CD4-positive, alpha-beta T cell treated with Interleukin-2 at 100 ng/mL for 4 hours (primary cell): ENCODE measurements at regions not wholly inside any gene's neighbourhood (a gene's known extent, or its start where the extent isn't known, plus 50 kb on each side); places are given as distances from the start of the nearest gene placed in this dataset.
"Not testable (repeated sequence)": the region's sequence is repeated elsewhere in the genome, so short reads cannot be mapped to it uniquely, and the experiment has no call there.

Source experiments
- DNase-seq: peaks from one replicate; pipeline ENCODE4 v3.0.0-alpha.2; 2020; ENCODE audit warnings: low spot score

DNA sequence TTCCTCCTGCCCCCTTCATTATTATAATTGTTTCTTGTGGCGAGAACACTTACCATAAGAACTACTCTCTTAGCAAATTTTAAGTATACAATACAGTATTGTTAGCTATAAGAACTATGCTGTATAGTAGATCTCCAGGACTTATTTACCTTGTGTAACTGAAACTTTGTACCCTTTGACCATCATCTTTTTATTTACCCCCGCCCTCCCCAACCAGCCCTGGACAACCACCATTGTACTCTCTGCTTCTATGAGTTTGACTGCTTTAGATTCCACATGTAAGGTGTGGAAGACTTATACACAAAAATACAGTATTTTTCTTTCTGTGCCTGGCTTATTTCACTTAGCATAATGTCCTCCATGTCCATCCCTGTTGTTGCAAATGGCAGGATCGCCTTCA, 161.1 kb downstream of the PHF8 start:
- no peak for DNase-seq

DNA sequence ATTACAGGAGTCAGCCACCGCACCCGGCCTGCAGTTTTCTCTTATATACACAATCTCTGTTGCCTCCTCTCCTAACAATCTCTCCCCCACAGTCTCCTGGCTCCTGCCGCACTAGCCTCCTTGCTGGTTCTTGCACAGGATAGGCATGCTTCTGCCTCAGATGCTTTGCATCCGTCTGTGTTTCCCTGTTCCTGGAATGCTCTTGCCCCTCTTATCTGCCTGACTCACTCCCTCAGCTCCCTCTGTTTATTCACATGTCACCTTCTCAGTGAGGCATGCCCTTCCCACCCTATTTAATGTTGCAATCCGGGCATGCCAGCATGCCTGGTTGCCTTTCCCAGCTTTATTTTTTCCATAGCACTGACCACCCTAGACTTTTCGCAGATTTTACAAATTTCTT, 161.9 kb downstream of the PHF8 start:
- DNase-seq, result no peak

DNA sequence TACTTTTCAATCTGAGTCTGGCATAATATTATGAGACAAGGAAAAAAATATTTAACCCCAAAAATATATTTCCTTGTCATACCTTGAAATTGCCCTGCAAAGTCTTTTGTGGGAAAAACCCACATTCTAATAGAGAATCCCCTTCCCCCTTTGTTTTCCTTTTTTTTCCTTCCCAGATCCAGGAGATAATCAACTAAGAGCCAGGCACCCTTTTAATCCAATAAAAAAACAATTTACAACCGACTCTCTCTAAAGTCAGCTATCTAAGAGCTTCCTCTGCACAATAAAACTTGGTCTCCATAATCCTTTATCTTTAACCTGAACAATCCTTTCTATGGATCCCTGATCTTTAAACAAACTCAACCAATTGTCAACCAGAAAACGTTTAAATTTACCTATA, 163.5 kb downstream of the PHF8 start:
- DNase-seq, result not testable (repeated sequence)

DNA sequence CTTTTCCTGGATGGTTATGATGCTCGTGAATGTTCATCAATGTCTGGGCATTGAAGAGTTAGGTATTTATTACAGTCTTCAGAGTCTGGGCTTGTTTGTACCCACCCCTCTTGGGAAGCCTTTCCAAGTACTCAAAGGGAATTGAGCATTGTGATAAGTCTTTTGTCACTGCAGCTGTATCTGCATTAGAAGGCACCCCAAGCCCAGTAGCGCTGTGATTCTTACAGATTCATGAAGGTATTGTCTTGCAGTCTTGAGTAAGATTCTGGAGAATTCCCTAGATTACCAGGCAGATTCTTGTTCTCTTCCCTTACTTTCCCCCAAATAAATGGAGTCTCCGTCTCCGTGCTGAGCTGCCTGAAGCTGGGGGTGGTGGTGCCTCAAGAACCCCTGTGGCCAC, 173.4 kb upstream of the HUWE1 start:
- no peak for DNase-seq

DNA sequence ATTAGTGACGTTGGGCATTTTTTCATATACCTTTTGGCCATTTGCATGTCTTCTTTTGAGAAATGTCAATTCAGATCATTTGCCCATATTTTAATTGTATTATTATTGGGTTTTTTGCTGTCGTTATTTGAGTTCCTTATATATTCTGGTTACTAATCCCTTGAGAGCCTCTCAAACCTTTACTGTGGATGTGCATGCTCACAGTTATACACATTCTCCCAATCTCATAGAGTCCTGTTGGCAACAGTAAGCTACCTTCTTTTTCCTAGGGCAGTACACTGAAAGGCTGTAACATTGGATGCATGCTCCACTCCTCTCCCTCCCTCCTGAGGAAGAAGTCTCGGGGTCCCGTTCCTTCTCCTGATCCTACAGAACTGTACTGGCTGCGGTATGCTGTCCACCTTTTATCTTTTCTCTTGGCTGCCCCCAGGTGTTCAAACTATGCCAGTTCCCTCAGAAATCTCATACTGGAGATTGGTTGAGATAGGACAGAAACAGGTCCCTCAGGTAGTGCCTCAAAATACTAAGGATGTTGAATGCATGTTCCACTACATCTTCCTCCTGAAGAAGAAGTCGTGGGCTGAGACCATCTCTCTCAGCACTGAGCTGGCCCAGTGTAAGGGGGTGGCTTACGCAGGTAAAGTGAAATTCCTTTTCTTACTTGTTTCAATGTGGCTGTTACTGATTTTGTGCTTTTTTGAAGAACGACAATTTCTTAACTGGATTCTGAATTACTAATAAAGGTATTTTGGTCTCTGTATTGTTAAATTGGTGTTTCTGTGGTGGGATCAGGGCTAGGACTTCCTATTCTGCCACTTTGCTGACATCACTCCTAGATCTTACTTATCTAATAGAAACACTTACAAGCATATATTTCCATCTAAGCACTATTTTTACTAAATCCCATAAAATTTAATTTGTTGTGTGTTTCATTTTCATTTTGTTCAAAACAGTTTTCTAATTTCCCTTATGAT, 145.4 kb upstream of the HUWE1 start:
- DNase-seq, result peak; percentile 60

DNA sequence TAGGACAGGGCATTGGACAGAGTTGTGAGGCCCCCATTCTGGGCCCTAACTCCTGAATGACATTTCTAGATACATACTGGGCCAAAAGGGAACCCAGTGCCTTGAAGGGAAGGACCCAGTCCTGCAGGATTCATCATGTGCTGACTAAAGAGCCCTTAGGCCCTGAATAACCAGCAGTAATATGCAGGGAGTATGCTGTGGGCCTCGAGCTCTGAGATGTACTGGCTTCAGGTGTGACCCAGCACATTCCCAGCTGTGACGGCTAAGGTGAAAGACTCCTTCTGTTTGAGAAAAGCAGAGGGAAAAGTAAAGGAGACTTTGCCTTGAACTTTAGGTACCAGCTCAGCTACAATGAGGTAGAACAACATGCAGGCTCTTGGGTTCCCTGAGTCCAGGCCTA, 138.2 kb upstream of the HUWE1 start:
- no peak for DNase-seq

DNA sequence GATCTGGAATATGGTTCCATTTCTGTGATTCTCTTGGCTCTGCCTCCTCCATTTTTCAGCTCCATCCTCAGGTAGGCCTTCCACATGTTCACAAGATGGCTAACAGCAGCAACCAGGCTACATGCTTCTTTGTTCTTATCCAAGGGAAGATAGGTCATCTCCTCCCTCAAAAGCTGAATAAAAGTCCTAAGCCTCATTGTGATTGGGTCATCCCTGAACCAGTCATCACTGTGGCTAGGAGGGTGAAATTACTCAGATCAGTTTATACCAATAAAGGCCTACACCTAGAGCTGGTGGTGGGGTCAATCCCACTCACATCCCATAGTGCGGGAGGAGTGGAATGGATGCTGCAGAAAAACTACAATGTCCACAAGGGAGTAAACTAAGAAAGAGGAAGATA, 131.6 kb upstream of the HUWE1 start:
- DNase-seq, result not testable (repeated sequence)

DNA sequence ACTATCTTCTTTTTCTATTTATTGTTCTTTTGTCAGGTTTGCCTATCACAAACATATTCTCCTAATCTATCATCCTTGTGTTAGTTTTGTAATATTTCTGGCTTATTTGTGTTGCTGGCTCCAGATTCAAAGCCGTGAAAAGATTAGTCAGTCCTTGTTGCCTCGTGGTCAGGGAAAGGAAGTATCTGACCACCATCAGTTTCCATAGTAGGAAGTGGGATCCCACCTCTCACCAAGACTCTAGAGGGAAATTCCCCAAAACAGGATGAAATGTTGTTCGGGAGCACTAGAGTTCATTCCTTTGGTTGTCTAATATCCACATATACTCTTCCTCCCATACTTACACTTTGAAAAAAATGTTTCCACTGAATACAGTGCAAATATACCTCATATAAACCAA, 131.0 kb upstream of the HUWE1 start:
- DNase-seq, result no peak

DNA sequence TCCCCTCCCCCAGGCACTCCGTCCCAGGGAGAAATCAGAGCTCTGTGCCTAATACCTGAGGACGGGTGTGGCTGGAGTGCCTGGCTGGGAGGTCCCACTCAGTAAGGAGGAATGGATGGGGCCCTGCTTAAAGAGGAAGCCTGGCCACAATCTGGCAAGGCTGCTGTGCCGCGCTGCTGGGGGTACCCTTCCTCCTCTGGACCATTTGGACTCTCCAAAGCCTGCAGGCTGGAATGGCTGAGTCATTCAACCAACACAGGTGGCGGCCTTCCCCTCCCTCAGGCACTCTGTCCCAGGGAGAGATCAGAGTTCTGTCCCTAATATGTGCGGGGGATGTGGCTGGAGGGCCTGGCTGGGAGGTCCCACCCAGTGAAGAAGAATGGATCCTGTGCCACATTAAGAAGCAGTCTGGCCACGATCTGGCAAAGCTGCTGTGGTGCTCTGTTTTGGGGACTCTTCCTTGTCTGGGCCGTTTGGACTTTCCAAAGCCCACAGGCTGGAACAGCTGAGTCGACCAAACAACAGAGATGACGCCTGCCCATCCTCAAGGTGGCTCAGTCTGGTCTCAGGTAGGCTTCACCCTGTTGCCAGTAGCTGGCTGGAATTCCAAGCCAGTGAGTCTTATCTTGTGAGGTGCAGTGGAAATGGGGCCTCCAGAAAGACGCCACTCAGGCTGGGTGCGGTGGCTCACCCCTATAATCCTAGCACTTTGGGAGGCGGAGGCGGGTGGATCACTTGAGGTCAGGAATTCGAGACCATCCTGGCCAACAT, 127.3 kb upstream of the HUWE1 start:
- no peak for DNase-seq

DNA sequence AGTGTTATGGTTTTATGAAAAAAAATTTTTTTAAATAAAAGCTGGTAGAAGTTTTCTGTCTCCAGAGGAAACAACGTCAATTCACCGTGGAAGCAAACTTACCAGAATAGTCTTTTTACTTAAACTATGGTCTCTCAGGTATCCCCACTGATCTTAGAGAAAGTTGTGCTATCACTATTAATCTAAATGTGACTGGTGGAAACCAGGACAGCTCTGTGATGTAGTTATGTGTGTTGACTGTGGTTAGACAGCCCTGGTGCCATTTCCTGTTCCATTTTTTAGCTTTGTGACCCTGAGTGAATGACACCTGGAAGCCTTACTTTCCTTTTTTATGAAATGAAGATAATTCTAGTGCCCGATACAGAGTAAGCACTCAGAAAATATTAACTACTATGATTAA, 111.8 kb upstream of the HUWE1 start:
- no peak for DNase-seq

DNA sequence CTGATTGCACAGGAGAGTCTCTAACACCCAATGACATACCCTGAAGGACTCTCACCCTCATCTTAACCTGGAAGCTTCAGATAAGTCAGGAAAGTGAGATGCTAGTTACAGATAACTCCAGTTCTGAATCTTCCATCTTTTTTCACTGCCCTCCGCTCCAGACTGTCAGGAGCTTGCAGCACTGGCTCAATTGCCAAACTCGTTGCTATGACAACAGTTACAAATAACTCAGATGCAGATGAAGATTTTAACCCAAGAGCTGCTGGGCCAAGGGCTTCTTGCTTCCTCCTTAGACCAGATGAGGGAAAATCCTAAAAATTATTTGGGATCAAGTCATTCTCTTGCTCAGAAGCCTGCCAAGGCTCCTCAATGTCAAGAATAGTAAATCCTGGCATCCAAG, 109.1 kb upstream of the HUWE1 start:
- no peak for DNase-seq

DNA sequence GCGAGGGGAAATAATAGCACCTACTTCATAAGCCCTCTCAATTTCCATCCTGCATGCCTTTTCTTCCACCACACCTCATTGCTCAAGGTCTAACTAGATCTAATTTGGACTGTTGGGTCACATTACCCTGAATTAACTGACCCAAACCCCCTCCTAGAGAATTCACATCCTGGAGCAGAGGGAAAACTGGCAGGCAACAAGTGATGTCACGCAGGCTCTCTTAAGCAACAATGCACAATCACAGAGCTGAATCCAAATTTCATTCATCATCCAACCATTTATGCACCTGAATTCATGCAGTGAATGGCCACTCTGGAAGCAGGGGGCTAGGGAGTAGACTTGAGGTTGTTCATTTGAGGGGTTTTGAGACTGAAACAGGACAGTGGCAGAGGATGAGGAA, 107.7 kb upstream of the HUWE1 start:
- DNase-seq, result no peak

DNA sequence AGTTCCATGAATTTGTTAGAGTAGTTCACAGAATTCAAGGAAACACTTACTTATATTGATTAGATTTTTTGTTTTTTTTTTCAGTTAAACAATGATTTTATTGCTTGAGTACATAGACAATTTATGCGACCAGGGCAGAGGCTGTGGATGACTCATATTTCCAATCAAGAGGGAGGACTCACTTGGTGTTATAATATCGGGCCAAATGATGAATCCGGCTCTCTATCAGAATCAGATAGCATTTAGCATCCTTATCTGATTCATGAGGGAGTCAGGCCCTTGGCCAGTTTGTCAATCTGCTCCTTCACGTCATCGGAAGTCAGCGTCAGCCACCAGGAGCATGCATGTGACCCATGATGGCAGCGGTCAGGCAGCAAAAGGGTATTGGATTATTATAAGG, 82.3 kb upstream of the HUWE1 start:
- no peak for DNase-seq

DNA sequence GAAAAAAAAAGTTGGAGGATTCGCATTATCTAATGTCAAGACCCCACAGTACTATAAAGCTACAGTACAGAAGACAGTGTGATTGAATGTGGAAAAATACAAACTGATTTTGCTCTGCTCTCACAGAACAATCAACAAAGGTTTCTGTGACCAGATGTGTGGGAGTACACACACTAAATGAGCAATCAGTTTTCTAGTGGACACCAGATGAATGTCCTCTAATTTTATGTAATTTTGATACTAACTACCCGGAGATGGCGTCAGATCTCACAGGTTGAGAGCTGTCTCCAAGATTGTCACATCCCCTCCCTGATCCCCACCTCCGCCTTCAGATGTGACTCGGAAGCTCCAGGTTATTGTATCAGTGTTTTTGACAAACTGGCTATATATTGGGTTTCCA, 81.9 kb upstream of the HUWE1 start:
- DNase-seq, result no peak

DNA sequence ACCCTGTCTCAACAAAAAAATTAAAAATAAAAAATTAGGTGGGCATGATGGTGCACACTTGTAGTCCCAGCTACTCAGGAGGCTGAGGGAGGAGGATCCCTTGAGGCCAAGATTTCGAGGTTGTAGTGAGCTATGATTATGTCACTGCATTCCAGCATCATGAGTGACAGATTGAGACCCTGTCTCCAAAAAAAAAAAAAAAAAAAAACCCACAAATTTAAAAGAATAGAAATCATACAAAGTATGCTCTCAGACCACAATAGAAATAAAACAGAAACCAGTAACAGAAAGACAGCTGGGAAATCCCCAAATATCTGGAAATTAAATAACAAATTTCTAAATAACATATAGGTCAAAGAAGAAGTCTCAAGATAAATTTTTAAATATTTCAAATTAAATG, 81.0 kb upstream of the HUWE1 start:
- no peak for DNase-seq

DNA sequence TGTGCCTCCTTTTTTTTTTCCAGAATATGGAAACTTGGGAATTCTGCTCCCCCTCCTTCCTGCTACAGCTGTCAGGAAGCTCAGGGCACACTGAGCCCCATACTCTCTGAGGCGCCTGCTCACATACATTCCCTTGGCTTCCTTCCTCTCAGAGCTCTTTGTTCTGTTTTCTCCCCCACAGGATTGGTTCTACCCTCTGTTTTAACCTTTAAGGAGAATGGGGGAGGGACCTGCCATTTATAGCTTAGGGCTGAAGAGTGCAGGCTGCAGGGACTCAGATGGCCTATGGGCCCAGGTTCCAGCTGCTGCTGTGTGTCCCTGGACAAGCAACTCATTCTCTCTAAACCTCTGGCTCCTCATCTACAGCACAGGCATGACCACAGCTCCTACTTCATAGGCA, 70.7 kb upstream of the HUWE1 start:
- DNase-seq, result not testable (repeated sequence)

DNA sequence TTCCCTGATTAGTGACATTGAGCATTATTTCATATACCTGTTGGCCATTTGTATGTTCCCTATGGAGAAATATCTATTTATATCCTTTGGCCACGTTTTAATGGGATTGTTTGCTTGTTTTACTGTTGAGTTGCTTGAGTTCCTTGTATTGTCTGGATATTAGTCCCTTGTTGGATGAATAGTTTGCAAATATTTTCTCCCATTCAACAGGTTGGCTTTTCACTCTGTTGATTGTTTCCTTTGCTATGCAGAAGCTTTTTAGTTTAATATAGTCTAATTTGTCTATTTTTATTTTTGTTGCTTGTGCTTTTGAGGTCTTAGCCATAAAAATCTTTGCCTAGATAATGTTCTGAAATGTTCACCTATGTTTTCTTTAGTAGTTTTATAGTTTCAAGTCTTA, 60.2 kb upstream of the HUWE1 start:
- no peak for DNase-seq

DNA sequence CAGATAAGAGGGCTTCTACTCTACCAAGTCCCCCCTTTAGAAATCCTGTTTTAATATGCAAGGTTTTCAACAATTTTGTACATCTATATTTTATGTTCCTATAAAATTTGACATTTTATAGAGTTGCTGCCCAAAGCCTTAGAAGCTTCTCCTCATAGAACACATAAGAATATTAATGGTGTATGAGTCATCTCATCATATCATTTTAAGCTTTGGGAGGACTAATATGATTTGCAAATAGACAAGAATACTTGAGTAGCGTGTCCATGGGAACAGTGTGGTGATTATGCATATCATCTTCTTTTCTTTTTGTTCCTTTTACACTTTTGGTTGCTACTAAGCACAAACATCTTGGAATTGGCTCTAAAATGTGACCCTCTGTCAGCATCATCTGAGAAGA, 56.7 kb upstream of the HUWE1 start:
- no peak for DNase-seq

DNA sequence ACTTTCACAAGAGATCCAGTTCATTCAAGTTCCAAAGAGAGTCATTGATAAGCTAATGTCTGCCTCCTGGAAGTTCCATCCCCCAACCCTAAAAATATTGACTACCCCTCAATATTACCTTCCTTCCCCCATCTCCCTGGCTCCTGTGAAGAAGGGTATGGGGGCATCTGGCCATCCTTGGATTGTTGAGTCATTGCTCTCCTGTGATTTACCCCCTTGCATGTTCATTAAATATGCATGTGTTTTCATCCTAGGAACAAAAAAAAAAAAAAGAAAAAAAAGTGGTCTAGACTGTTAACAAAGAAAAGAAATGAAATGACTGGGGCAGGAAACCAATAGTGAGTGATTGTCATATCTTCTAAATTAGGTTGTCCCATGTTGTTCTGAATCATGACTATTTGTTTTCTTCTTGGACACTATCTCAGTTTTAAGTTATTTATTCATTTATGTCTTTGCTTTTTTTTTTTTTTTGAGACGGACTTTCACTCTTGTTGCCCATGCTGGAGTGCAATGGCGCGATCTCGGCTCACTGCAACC, 51.9 kb upstream of the HUWE1 start:
- no peak for DNase-seq
